GM20431 (cell line): ENCODE measurements at regions not wholly inside any gene's neighbourhood (a gene's known extent, or its start where the extent isn't known, plus 50 kb on each side); places are given as distances from the start of the nearest gene placed in this dataset.

Experiments
- in situ Hi-C: fragments of 300-500 bp; cut with MseI, MboI; formaldehyde crosslinking; loops from one replicate; pipeline ENCODE4 v1.15.0; 2020; ENCODE audit warnings: low sequenced_read_pairs; ENCODE audit not compliant: unreplicated experiment

DNA sequence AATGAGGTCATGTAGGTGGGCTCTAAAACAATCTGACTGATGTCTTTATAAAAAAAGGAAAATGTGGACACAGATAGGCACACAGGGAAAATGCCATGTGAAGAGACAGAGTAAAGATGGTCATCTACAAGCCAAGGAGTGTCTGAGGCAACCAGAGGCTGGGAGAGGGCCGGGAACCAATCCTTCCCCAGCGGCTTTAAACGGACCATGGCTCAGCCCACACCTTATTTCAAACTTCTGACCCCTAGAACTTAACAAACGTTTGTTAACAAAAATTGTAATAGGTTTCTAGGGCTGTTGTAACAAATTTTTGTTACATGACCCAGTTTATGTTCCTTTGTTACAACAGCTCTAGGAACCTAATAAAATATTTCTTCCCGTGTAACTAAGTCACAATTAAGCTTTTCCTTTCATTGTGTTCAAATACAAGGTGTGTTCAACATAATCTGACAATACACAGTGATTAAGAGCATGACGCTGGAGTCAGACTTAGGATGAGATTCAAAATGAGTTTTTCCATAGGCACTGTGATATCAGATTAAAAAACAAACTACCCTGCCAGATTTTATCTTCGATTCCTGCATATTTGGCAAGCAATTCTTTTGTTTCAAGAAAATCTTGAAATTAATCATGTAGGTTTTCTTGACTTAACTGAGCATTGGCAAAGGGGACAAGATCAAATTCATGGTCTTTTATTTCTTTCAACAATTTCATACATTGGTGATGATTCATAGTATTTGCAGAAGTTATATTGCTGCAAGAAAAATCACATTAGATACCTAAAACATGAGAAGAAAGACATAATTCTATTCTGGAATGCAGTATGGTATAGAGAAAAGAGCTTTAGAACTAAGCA lies 169.5 kb upstream of the RIPOR2 start:
- in situ Hi-C loops = no loop called here

DNA sequence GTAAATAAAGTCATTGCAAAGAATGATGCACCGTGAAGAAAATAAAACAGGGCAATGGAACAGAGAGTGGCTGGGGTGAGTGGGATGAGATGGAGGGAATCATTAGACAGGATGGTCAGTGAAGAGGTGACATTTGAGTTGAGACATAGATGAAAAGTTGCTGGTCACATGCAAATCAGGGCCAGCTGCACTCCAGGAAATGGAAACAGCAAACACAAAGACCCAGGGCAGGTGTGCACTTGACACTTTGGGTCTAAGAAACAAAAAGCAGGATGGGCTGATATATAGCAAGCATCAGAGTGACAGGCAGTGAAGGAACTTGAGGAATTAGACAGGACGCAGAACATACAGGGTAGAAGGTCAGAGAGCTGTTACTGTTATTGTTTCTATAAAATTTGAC lies 171.5 kb upstream of the RIPOR2 start:
- in situ Hi-C loops = no loop called here

DNA sequence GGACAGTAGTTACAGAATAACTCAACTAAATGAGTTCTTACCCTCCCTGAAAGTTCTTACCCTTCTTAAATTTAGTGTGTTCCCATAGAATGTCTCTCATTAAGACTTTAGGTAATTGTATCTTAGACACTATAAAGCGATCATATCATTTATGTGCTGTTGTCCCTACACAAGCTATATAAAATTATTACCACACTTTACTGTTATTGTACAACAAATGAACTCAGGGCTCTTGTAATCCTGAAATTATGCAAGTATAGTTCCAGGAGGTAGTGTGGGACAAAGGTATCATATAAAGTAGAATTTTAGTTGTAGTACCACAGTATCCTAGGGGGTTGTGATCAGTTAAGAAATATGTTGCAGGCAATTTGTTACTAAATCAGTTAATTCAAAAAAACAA lies 167.4 kb upstream of the CARMIL1 start:
- in situ Hi-C loops = no loop called here

DNA sequence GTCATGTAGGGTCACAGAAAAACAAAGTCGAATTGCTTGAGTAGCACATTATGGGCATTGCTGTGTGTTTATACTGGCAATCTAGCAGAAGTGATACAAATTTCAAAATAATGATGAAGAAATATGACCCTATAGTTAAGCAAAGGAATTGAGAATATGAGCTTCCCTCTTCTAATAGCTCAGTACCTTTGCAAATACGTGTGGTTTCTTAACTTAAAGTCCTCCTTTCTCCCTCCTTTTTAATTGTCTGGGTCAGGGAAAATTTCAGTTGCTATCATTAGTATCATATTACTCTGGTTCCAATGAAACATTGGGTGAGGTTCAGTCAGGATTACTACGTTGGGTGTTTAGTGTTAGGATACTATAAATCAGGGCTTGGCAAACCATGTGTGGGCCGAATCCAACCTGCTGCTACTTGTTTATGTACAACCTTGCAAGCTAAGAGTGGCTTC lies 166.8 kb upstream of the CARMIL1 start:
- in situ Hi-C loops = no loop called here

DNA sequence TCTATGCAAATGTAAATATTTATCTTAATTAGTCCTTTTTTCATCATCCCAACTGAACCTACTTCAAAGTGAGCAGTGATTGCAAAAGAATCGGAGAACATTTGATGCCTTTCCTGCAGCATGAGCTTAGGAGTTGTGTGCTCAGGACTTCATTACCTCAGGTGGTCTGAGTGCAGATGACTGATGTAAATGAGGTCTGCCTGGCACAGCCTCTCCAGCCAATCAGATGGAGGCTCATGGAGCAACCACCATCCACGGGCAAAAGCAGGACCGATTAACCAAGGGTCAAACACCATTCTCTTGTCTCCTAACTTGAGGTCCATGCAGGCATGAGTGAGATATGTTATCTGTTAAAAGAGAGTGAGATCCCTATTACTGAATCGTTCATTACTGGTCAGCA lies 165.7 kb upstream of the CARMIL1 start:
- in situ Hi-C loops = no loop called here

DNA sequence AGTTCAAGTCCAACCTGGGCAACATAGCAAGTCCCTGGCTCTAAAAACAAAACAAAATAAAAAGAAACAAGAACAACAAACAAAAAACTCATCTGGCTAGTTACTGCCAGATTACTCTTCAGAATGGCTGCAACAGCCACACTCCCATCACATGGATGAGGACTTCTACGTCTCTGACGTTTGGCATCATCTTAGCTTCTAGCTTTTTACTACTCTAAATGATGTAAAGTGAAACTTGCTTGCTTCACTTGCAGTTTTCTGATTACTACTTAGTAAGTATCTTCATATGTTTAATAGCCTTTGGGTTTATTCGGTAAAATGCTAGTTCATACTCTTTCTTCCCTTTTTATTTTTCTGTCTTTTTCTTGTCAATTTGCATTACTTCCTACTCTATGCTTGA lies 161.1 kb upstream of the CARMIL1 start:
- in situ Hi-C loops = no loop called here

DNA sequence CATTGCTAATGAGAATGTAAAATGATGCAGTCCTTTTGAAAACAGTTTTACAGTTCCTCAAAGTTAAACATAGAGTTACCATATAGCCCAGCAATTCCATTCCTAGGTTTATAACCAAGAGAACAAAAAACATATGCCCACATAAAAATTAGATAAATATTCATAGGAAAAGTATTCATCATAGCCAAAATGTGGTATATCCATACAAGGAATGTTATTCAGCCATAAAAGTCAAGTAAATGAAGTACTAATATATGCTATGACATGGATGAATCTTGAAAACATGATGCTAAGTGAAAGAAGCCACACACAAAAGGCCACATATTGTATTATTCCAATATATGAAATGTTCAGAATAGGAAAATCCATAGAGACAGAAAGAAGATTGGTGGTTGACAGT lies 158.0 kb upstream of the CARMIL1 start:
- in situ Hi-C loops = no loop called here

DNA sequence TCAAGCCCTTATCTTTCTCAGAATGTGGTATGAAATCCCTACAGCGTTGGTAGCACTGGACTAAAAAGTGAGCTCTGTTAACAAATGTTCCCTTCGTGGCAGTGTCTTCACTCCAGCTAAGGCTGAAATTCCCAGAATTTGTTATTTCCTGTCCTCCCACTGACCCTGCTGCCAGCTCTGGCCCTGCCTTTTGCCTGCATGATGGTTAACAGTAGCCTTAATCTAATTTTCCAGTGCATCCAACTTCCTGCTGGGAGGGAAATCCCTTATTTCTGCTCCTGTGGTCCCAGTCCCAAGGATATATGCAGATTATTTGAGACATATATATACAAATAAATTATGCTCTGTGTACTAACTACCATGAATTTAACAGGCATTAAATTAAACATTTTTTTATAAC lies 157.2 kb upstream of the CARMIL1 start:
- in situ Hi-C loops = no loop called here

DNA sequence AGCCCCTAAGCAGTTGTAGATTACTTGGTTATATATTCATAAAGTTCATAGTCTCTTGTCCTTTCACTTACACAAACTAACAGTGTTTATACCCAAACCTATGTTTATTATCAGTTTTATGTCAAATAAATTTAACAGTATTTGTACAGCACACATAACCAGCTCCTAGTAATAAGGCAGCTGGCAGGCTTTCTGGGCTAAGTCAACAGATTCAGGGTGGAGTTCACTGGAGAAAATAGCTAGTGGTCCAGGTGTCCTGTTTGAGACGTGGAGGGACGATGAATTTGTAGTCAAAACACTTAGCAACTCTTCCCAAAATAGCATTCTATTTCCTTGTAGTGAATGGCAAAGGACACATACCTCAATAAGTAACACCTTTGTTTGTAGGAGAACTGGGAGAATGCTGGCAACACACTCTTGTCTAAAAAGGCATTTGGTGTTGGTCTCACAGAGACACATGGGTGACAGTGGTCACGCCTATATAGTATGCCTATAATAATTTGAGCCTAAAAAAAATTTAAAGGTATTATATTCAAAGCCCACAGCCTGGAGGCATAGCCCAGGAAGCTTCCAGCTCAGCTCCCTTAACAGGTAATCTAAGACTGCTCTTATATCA lies 156.4 kb upstream of the CARMIL1 start:
- in situ Hi-C loops = no loop called here

DNA sequence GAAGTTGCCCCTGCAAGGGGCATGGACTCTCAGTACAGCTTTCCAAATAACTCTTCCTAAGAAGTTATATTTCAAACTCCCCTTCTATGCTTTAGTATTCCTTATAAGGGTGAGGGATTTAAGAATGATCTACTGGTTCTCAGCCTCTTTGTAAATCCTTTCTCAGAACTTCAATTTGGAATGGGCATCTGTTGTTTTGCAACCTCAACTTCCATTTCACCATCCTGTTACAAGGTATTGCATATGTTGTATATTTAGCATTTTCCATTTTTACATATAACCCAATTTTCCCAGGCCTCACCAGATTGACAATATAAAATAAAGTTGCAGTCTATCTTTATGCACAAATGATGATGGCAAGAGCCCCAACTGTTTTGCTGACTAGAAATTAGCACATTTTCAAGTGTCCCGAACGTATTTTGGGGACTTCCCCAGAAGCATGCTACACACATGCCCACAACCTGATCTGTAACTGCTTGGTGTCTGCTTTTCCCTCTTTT lies 154.9 kb upstream of the CARMIL1 start:
- in situ Hi-C loops = no loop called here

DNA sequence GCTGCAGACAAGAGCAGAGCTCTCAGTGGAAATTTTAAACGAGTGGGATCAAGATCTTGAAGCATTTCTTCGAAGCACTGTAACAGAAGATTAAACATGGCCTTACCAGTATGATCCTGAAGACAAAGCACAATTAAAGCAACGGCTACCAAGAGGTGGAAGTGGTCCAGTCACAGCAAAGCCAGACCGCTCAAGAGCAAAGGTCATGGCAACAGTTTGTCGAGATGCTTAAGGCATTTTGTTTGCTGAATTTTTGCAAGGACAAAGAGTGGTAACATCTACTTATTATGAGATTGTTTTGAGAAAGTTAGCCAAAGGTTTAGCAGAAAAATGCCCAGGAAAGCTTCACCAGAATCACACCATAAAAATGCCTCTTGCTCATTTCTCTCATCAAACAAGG lies 153.4 kb upstream of the CARMIL1 start:
- in situ Hi-C loops = no loop called here

DNA sequence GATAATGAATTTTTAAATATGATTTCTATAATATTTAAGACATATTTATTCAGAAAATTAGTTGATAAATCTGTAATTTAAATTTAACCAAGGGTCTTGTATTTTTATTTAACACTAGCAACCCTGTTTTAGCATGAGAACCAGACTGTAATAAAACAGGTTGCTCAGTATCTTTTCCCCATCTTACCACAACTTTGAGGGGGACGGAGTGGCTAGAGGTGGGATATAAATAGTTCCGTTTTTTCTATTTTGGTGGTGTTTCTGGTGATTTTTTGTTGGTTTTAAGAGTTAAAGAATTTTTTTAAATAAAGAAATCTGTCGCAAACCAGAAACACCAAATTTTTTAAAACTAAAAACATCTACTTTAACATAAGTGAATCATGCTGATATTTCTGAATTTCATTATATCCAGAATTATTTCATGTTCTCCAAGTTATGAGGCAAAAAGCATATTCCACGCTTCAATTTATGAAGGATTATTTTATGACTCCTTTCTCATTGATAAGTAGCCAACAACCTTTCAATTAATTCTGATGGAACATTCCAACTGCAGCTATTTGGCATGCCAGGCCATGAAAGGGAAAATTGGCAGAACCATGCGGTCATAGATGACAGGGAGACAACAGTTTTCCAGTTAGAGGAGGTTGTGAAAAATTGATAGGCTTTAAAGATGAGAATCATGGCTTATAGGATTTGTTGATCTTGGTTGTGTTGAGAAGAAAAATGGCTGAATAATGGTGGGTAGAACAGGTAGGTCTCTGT lies 151.9 kb upstream of the CARMIL1 start:
- in situ Hi-C loops = no loop called here

DNA sequence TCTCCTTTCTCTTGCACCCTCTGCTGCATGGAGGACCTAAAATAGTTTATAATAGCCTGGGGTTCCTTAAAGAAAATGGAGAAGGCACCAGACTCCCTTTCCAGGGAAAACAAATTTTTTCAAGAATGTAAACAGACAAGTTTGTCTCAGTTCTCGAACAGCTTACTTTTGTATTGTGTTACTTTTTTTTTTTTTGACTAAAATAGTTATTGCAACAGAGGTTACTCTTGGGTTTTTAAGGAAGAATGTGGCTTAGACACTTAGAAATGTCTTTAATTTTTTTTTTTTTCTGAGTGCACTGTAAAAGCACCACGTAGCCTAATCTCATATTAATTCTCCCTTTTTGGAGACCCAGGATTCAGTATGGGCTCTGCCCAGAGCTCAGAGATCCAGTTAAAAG lies 148.7 kb upstream of the CARMIL1 start:
- in situ Hi-C loops = no loop called here

DNA sequence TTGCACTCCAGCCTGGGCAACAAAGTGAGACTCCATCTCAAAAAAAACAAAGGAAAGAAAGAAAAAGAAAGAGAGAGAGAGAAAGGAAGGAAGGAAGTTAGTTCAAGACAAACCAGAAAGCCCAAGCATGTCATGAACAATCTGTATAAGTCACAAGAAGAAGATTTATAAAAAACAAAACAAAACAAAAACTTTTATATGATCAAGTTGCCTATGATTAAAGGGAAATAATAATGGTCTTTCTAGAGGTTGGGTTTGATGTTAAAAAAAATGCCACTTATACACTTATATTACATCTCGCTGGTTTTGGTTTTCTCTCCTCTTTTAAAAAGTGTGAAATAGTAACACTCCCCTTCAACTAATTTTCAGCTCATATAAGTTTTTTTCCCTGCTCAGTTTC lies 146.2 kb upstream of the CARMIL1 start:
- in situ Hi-C loops = no loop called here

DNA sequence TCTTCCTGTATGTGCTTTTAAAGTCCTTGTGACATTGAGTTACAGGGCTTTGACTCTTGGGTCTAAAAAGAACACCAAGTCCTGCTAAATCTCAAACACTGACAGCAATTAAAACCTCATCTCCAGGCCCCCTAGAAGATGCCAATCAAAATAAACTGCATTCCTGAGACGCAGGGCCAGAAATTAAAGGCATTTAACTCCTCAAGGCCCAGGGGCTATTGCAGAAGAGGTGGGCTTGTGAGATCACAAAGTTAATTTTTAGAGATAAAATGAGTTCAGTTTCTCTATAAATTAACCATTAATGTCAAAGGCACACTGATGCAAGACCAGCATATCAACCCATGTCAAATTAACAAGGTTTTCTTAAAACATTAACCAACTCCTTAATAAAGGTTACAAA lies 145.6 kb upstream of the CARMIL1 start:
- in situ Hi-C loops = no loop called here

DNA sequence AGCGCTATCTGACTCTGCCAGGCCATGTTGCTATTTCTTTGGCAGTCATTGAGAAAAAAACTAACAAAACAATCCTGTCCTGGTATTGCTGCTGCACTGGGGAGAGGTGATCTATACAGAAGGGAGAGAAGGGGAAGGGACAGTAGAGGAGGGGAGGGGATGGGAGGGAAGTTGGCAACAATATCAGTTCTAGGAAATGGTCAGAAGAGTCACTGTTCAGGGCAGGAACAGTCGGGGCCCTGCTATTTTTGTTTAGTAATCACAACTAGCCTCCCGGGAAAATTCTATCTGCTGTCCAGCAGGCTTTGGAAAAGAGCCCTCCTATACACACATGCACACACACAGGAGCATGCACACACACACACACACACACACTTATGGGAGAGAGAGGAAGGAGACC lies 142.3 kb upstream of the CARMIL1 start:
- in situ Hi-C loops = no loop called here

DNA sequence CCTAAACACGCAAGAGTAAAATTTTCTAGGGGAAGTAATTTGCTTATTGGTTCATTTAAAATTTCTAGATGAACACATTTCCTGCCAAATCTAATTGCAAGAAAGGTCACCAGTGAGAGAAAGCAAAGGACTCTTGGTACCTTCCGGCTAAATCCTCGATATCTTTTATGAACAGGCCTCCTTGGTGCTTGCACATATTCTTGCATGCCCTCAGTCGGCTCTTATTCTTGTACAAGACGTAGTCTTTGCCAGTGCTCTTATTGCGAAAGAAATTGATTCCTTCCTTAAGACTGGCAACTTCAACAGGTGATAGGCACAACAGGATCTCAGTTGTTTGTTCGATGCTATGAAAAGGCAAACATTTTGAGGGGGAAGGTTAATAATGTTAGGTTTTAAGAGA lies 141.7 kb upstream of the CARMIL1 start:
- in situ Hi-C loops = no loop called here

DNA sequence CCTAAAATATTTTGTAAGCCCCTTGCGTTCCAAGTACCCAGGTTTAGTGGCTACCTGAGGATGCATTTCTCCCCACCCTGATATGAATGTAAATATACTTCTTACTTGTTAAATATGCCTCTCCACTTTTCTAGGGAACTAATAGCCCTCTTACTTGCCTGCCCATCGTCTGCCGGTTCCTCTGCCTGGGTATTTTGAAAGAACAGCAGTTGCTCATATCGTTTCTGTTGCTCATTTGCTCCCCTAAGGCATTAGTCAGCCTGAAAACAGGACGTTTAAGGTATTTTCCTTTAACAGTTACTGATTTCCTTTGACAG lies 141.3 kb upstream of the CARMIL1 start:
- in situ Hi-C loops = no loop called here

DNA sequence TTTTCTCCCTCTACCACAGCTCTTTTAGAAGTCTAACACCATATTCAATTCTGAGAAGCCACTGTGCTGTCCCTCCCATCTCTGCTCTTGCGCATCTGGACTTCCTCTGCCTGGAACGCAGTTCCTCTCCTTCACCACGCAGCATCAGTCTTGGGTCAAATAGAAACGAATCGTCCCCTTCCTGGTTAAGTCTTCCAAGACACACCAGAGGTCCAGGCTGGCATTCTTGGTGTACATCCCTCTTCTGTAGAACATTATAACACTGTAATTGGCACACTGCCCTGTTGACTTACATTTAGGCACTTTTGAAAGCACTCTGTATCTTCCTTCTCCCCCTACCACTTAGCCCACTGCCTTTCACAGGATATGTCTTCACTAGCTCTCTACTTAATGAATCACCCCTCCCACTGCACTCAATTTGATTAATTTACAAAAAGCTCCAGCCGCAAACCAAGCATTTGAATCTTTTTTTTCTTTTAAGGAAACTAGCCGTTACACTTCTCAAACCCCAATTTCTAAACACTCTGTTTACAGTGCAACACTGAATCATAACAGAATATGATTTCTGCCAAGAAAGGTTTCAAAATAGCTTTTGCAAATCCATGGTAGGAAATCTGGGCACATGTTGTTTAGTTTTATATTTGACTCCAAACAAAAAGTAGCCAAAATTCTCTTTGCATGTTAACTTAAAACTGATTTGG lies 140.8 kb upstream of the CARMIL1 start:
- in situ Hi-C loops = no loop called here

DNA sequence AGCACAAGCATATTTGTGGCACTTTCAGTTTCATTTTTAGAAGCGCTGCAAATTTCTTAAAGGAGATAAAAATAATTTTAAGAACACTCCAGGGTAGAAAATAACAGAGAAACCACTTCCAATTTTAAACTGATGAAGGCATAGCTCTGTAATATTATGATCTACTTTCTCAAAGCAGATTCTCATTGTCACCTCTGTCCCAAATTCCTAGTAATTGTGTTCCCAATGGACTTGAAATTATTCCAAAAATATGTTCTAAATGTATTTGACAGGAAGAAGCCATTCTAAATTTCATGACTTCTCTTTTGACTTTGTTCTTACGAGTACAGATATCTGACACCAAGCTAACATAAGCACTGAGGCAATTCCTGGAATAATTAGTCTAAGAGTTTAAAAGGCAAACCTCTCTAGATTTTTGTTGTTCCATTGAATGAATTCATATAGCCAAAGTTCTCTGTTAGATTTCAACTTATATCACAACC lies 140.2 kb upstream of the CARMIL1 start:
- in situ Hi-C loops = no loop called here
